HFFc6 (cell line): ENCODE measurements at regions not wholly inside any gene's neighbourhood (a gene's known extent, or its start where the extent isn't known, plus 50 kb on each side); places are given as distances from the start of the nearest gene placed in this dataset.

Experiments
- DNase-seq: peaks from one replicate; pipeline ENCODE4 v3.0.0-alpha.2; 2018
- H3K27ac Mint-ChIP-seq: 2 replicates; pipeline ENCODE4 v1.8.0; 2020; ENCODE audit warnings: mild to moderate bottlenecking, mixed read lengths
- H3K27me3 Mint-ChIP-seq: 2 replicates; pipeline ENCODE4 v1.8.0; 2021; ENCODE audit warnings: mild to moderate bottlenecking, moderate library complexity, mixed read lengths; ENCODE audit not compliant: insufficient read depth
- H3K36me3 Mint-ChIP-seq: 2 replicates; pipeline ENCODE4 v1.8.0; 2021; ENCODE audit warnings: low read depth, mixed read lengths
- H3K4me1 Mint-ChIP-seq: 2 replicates; pipeline ENCODE4 v1.8.0; 2020; ENCODE audit warnings: low read depth, mixed read lengths
- H3K4me3 Mint-ChIP-seq: 2 replicates; pipeline ENCODE4 v1.8.0; 2020; ENCODE audit warnings: mild to moderate bottlenecking, moderate library complexity, mixed read lengths
- H3K9me3 Mint-ChIP-seq: 2 replicates; pipeline ENCODE4 v1.8.0; 2020; ENCODE audit warnings: mild to moderate bottlenecking, mixed read lengths
- TF ChIP-seq, protein P1 (sequence below): fragments of 200-600 bp; sonication (generic); IDR thresholded peaks from 2 replicates; pipeline ENCODE4 v1.5.0; 2021; ENCODE audit warnings: antibody characterized with exemption, mild to moderate bottlenecking

DNA sequence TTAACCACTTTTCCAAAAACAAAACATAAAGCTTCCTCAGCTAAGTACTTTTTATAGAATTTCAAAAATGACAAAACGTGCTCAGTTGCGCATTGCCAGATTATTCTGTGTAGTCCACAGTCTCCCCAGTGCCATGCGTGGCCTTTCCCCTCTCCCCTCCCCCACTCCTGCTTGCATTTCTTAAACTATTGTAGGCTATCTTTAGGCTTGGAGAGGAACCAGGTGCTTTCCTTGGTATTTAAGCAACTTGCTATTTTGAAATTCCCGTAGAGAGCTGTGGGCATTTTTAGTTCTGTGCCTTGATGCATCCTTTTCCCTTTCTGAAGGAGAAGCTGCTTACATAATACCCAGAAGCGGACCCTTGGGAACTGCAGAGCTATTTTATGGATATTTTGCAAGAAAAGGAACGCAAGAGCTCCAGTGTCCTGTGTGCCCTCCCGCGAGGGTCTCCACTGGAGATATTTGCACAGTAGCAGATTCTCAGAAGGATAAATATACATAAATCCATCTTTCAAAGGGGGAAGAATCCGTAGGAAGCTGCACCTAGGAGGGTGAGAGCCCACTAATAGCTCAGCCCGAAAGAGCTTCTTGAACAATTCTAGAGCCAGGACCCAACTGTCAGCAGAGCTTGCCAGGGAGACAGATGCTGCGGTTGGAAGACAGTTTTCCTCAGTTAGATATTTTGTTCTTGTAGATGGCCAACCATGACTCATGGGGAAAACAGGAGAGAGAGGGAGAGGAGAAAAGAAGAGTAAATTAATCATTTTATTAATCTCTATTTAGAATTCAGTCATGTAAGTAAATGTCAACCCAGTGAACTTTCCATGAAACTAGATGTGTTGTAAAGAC, 1298.3 kb upstream of the WWC1 start:
- TF ChIP-seq, protein P1, sequence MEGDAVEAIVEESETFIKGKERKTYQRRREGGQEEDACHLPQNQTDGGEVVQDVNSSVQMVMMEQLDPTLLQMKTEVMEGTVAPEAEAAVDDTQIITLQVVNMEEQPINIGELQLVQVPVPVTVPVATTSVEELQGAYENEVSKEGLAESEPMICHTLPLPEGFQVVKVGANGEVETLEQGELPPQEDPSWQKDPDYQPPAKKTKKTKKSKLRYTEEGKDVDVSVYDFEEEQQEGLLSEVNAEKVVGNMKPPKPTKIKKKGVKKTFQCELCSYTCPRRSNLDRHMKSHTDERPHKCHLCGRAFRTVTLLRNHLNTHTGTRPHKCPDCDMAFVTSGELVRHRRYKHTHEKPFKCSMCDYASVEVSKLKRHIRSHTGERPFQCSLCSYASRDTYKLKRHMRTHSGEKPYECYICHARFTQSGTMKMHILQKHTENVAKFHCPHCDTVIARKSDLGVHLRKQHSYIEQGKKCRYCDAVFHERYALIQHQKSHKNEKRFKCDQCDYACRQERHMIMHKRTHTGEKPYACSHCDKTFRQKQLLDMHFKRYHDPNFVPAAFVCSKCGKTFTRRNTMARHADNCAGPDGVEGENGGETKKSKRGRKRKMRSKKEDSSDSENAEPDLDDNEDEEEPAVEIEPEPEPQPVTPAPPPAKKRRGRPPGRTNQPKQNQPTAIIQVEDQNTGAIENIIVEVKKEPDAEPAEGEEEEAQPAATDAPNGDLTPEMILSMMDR, result no peak
- Mint-ChIP-seq H3K27me3 (no peaks in the 10 kb centered on the region), H3K4me1 (no peaks in the 10 kb centered on the region), H3K36me3 (peaks cover 4% of the 10 kb centered on the region; the same call in 1 of the 2 replicates), H3K27ac (no peak overlapping the region), H3K4me3 (no peak overlapping the region), H3K9me3 (peaks cover 36% of the 10 kb centered on the region)
- DNase-seq, result no peak

DNA sequence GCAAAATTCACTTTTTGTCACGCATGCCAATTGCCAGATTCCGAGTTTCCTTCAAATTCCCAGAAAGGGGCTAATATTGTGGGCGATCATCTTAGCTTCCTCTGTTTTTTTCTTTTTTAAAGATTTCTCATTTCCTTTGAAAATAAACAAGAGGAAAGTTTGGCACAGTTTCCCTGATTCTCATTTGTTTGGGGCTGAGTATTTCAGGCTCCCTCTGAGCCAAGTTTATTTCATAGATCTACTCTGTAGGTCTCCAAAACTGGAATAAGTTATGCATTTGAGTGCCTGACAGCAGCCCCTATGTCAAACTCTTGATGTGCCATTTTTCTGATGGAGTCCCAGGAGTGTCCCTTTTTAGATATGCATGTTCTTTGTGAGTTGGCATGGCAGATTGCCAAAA, 1297.2 kb upstream of the WWC1 start:
- TF ChIP-seq, protein P1, result no peak

DNA sequence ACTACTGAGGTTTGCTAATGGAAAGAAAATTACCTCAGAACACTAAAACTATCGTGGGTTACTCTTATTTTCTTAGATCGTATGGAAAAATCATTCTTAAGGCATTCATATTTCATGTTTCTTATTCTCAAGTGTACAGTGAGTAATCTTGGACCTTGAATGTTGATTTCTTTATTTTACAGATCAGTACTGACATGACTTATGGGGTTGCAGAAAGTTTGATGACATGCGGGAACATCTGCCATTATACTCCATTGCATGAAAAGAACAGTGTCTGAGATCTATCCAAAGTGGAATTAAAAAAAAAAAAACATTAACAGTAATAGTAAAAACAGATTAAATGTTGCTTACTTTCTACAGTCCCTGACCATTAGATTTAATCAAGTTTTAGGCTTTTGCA, 1290.2 kb upstream of the WWC1 start:
- H3K4me1 Mint-ChIP-seq, result no peaks in the 10 kb centered on the region
- 0 out of 2 replicates have a peak, but pooled peaks cover 5% of the 10 kb centered on the region for H3K36me3 Mint-ChIP-seq

More for the DNA sequence above, 1297.2 kb upstream of the WWC1 start:
- Mint-ChIP-seq H3K4me3 (no peak overlapping the region), H3K4me1 (no peaks in the 10 kb centered on the region), H3K27ac (no peak overlapping the region), H3K36me3 (peaks cover 7% of the 10 kb centered on the region; the same call in 1 of the 2 replicates), H3K27me3 (no peaks in the 10 kb centered on the region), H3K9me3 (peaks cover 39% of the 10 kb centered on the region)
- no peak for DNase-seq

DNA sequence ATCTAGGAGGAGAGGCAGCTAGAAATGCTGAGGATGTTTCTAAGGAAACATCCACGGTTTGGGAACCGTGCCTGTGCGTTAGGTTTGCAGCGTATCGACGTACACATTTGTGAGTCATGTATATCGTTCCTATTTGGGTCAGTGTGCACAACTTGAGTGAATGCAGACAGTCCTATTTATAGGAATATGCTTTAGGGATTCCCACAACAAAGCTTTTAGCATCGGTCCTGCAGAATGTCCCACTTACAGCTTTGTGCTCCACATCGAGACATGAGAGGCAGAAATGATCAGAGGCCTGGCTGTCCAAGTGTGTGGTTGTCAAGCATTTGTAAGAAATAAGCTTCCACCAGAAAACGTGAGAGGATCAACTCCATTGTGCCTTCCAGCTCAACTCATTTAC, 1282.7 kb upstream of the WWC1 start:
- TF ChIP-seq, protein P1, result no peak
- Mint-ChIP-seq H3K36me3 (no peaks in the 10 kb centered on the region), H3K4me3 (no peak overlapping the region), H3K4me1 (no peaks in the 10 kb centered on the region), H3K9me3 (peaks cover 28% of the 10 kb centered on the region; the same call in 1 of the 2 replicates), H3K27ac (no peak overlapping the region), H3K27me3 (no peaks in the 10 kb centered on the region)
- DNase-seq, result no peak

More for the DNA sequence above, 1290.2 kb upstream of the WWC1 start:
- no peak for DNase-seq
- TF ChIP-seq, protein P1, result no peak
- H3K4me3 Mint-ChIP-seq, result no peak overlapping the region
- peaks cover 28% of the 10 kb centered on the region for H3K9me3 Mint-ChIP-seq
- H3K27ac Mint-ChIP-seq, result no peak overlapping the region
- H3K27me3 Mint-ChIP-seq, result no peaks in the 10 kb centered on the region

DNA sequence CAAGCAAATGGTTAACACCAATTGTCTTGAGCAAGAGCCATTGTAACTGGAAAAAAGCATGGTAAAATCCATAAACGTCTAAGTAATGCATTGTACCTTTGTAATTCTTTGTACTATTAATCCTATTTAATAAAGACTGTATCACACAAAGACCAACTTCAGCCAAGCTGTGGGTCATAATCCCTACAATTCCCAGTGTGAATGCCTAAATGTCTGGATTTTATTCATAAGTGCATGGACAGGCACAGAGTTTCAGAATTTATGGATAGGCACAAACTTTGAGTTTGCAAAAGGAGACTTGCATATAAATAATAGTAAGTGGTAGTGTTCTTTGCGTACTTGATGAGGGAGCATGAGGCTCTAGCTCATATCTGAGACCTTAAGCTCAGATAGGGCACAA, 1280.2 kb upstream of the WWC1 start:
- Mint-ChIP-seq H3K9me3 (peaks cover 33% of the 10 kb centered on the region), H3K36me3 (no peaks in the 10 kb centered on the region), H3K4me1 (no peaks in the 10 kb centered on the region), H3K27me3 (no peaks in the 10 kb centered on the region), H3K4me3 (no peak overlapping the region), H3K27ac (no peak overlapping the region)
- TF ChIP-seq, protein P1, result no peak
- no peak for DNase-seq
